NCI-H128 (cell line): ENCODE measurements at regions not wholly inside any gene's neighbourhood (a gene's known extent, or its start where the extent isn't known, plus 50 kb on each side); places are given as distances from the start of the nearest gene placed in this dataset.
"Not testable (repeated sequence)": the region's sequence is repeated elsewhere in the genome, so short reads cannot be mapped to it uniquely, and the experiment has no call there.

Experiments used
- DNase-seq: peaks from one replicate; lab custom pipeline; 2025; ENCODE audit not compliant: unreplicated experiment; lab: John Stamatoyannopoulos, UW

DNA sequence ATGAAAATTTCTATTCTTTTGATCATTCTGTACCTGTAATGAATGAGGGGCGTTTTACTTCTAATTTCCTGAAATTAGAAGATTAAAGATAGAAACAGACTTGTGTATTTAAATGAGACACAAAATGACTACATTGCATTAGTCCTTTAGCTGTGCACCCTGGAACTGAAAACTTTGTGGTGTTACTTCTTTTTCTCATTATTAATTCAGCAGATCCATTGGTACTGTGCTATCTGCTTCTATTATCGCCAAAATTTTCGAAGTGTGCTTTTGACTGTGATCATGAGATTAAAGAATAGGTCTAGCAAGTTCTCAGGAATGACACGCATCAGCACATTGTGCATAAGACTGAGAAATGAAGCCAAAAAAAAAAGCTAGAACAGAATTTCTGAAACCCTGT lies 1938.9 kb upstream of the TENM3 start:
- DNase-seq, result no peak

DNA sequence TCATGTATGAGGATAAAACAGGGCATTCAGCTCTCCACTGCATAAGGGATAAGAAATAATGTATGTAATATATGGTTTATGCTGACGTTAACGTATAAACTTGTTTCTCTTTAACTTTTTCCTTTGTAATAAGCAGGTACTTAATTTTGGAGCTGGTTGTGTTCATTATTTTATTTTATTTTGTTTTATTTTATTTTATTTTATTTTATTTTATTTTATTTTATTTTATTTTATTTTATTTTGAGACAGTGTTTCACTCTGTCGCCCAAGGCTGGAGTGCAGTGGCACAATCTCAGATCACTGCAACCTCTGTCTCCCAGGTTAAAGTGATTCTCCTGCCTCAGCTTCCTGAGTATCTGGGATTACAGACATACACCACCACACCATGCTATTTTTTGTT lies 1932.6 kb upstream of the TENM3 start:
- DNase-seq, result no peak

DNA sequence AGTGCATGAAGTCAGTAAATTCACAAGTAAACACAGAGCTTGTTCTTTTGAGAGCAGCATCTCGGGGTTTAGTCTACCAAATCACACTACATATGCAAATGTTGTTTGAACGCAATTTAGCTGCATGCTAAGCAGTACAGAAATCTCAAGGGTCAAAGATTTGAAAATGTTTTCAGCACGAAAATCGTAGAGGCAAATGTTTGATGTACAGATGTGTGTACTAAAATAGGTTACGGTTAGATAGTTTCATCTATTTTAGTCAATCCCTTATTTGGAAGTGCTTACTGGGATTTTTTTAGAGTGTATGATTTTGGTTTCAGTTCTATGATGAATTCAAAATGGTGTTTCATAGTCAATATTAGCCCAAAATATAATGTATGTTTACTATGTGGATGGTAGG lies 1928.2 kb upstream of the TENM3 start:
- no peak for DNase-seq

DNA sequence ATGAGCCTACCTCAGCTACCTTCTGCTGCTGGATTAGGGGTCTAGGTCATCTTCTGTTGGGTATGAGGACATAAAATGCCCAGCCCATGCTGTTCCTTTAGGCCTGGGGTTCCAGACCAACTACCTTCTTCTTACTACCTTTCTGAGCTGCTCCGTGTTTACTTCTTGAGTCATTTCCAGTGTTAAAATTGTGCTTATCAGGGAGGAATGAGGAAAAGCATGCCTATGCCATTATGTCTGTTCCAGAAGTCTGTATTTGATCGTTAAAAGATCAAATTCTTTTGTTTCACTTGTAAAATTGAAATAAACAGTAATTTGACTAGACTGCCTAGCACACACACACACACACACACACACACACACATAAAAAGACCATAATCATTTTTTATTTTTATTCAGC lies 1912.7 kb upstream of the TENM3 start:
- no peak for DNase-seq

DNA sequence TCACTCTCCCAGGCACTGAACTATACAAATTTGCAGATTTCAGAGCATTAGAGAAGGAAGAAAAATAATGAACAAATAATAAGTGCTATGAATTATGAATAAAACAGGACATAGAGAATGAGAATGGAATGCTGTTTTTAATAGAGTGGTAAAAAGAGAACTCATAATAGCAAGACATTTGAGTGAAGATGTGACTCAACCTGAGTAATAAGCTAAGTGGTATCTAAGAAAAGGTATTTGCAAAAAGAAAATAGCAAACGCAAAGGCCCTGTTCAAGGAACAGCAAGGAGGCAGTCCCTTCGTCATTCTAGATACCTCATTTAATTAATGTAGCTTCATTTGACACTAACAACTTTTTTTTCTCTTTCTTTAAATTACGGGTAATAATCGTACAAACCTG lies 1910.0 kb upstream of the TENM3 start:
- no peak for DNase-seq

DNA sequence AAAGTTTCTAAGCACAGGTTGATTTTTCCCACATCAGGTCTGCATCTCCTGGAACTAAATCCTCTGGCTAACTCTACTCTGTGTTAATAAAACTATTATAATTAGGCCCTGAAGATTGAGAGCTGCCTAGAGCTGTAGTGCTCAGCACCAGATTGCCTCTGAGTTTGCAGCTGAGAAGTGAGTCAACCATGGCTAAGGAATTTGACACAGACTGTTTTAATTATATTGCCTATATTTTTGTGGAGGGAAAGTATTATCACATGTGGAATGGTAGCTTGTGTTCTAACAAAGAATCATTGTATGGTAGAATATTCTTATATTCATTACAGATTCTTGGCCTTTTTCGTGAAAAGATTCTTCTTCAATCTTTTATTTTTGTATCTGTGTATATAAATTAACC lies 1907.6 kb upstream of the TENM3 start:
- DNase-seq, result no peak

DNA sequence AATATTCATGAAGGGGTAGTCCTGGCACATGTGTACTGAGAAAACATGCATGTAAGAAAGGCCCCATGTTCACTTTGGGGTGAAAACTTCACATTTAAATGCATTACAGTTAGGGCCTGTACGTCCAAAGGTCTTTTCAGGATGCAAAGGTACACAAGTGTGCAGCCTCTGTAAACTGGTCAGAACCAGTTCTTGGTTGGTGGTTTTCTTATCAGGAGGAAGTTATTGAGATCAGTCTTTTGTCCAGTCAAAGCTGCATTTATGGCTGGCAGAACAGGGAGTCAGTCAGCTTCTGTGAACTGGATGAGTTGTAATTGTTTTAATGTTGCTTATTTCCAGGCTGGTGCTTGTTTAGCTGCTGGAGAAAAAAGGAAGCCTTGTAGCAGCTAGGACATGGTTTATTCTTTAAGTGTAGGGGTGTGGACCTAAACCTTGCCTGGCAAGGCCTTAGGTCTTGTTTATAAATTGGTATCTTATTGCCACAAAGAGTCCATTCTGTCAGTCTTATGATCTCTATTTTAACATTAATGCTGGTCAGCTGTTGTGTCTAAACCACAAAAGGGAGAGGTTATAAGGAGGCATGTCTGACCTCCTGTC lies 1906.6 kb upstream of the TENM3 start:
- DNase-seq, result no peak

DNA sequence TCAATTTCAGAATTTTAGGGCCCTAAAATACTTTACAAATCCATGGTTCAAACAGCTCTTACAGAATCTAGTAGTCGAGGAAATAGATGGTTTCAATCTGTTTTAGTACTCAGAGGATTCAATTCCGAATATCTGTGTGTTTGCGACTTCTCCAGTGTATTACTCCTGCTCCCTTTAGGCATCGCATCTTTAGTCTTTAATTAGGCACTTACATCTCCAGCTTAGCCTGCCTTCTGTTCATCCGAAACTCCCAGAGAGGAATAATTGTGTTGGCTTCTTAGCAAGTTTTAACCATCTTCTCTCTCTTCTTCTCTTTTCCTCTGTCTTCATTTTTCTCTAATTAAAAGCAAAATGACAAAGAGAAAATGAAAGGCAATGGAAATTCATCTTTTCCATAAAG lies 1901.3 kb upstream of the TENM3 start:
- no peak for DNase-seq

DNA sequence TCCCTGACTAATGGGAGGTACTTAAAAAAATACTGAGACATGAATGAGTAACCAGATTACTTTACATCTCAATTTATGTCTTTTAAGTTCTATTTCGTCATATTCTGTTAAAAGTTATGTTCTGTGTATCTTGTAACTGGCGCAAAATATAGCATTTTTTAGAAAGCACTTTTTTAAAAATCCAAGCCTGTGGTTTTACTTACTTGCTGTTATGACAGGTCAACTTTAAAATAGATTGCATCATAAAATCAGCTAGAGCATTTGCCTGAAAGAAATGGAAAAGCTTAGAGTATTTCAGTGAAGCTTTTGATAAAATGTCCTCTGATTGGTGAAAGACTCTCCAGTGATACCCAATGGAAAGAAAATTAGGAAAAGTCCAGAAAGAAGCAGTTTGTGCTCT lies 1892.3 kb upstream of the TENM3 start:
- DNase-seq, result no peak

DNA sequence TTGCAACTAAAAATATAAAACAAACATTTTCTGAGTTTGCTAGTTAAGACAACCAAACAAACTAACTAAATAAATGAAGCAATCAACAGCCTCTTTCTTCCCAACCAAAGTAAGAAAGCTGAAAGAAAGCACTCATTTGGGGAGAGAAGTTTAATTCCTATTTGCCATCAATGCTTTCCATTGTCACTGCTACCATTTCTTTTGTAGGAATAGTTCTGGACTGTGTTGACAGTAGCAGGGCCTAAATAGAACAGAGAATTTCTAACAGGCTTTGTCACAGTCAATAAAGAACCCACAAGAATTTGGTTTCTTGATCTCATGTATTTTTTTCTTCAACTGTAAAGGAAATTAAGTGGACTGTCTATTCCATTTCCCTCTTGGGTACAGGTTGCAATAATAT lies 1886.4 kb upstream of the TENM3 start:
- no peak for DNase-seq

DNA sequence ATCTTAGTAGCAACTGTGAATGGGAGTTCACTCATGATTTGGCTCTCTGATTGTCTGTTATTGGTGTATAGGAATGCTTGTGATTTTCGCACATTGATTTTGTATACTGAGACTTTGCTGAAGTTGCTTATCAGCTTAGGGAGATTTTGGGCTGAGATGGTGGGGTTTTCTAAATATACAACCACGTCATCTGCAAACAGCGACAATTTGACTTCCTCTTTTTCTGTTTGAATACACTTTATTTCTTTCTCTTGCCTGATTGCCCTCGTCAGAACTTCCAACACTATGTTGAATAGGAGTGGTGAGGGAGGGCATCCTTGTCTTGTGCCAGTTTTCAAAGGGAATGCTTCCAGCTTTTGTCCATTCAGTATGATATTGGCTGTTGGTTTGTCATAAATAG lies 1883.1 kb upstream of the TENM3 start:
- not testable (repeated sequence) for DNase-seq

DNA sequence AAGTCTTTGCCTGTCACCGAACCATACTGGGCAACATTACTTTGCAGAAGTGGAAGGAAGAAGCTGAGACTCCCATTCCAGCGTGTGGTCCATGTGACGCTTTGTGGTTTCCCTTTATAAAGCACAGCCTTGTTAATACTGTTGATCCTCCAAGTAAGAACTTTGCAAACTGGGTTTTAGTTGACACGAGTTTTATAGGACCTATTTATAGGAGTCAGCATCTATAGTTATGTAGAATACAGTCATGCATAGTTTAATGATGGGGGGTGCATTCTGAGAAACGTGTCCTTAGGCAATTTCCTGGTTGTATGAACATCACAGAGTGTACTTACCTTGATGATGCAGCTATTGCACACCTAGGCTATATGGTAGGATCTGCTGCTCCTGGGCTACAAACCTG lies 1879.4 kb upstream of the TENM3 start:
- no peak for DNase-seq

DNA sequence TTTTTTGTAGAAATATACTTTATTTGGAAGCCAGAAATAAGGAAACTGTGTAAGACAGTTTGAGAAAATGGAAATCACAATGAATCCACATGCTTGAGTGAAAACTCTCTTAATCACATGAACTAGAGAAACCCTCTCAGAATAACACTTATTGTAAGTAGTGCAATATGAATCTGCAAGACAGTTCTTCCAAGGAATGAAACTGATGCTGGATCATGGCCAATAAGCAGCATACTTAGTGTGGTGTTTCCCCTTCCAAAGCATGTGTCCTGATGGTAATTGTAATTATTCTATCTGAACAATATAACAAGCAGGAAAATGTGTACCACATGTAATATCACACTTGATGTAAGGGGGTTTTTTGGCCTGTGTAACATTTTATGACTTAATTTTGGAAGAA lies 1870.5 kb upstream of the TENM3 start:
- no peak for DNase-seq

DNA sequence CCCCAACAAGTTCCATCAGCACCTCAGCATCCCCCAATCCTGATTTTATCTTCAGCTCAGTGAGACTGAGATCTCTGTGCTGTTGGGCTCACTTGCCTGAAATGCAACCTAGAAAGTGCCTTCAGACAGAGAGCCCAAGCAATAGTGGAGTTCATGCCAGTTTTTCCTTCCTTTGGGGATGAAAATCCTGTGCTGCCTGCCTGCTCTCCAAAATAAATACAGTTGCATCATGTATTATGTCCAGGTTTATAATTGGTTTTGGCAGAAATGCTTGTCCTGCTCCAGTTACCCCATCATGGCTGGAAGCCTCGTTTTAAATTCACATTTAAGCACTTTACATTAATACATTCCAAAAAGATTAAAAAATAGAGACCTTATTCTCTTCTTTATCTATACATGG lies 1865.5 kb upstream of the TENM3 start:
- no peak for DNase-seq

DNA sequence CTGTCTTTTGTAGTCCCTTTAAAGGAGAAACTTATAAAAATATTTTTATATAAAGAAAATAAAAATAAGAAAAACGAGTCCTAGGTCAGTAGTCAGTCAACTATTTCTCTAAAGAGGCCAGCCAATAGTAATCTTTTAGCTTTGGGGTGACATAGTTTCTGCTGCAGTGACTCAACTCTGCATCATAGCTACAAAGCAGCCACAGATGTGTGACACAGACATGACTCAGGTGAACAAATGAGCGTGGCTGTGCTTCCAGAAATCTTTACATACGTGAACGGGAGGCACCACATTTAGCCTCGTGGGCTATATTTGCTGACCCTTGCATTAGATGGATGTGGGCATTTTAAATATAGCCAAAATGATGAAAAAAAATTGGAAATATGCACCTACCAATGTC lies 1862.5 kb upstream of the TENM3 start:
- DNase-seq, result no peak

DNA sequence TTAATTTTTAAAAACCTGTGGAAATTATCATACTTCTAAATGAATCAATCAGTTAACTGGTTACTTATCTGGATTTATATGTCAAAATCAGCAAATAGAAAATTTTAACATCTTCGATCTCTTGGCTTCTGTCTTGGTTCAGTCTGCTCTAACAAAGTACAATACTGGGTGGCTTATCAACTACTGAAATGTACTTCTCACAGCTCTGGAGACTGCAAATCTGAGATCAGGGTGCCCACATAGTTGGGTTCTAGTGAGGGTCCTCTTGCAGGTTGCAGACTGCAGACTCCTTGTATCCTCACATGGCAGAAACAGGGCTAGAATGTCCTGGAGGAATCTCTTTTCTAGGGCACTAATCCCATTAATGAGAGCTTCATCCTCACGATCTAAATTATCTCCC lies 1851.6 kb upstream of the TENM3 start:
- DNase-seq, result no peak

DNA sequence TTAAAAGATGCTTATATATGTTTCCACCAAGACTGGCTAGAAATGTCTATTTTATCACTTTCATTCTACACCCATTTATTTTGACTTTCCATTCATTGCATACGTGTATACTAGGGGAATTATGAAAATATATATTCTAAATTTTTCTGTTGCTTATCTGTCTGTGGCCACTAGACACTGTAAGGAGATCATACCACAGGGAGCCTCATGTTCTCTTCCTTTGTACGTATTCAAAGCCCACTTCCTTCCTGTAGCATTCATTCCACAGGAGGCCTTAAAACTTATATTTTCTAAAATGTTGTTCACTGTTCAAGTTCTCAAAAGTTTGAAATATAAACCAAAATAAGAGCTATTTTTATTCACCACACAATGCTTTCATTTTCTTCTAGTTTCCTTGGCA lies 1848.9 kb upstream of the TENM3 start:
- no peak for DNase-seq

DNA sequence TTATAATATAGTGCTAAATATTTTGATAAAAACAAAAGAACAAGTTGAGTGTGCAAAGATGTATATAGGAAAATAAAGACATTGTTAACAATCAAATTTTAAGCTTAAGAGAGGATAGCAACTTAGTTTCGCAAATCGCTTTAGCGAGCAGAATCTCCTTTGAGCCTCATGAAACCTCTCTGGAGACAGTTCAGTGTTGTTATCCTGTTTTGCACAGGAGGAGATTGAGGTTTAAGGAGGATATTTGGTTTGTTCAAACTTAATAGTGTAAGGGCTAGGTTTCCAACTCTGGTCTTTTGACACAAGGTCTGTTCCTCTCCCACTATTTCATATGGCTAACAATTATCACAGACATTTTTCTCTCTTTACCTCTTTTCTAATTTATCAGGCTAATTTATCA lies 1848.5 kb upstream of the TENM3 start:
- DNase-seq, result no peak

DNA sequence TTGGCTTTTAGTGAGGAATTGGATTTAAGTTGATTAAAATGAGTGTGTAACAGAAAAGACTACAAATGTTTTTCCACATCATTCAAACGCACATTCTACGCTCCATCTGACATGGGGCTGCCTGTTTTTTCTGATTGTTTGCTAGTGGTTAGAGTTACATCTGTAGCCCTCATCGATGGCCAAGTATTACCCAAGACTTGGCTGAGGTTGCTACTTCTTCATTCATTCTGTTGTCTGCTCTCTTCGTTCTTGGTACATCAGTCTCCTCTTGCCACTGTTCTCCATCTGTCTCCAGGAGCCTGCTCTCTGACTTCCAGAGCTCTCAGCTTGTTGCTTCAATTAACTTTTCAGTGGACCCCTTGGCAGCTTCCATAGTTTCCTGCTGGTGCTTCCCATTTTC lies 1844.6 kb upstream of the TENM3 start:
- no peak for DNase-seq

DNA sequence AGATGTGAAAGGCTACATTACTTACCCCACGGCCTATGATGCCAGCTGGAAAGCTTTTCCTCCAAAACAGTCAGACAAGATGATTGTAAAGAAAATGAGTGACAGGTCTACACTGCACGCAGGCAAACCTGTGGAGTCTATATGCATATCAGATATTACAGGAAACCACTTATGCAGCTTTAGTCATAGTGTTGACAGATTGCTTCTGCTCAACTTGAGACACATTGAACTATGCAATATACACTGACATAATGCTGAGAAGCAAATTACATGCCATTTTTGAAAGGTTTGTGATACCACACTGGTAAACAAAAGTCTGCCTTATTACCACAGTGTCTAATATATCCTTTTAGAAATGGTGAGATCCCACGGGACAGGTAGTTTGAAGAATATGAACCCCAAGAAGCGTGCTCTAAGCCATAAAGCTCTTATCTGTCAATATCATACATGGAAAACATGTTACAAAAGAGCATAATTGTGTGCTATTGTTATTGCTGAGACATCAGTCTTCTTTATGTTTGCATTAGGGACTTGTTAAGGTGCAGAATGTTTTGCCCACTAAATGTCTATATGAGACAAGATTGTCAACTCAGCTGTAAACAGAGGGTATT lies 1835.8 kb upstream of the TENM3 start:
- peak; percentile 6 for DNase-seq

DNA sequence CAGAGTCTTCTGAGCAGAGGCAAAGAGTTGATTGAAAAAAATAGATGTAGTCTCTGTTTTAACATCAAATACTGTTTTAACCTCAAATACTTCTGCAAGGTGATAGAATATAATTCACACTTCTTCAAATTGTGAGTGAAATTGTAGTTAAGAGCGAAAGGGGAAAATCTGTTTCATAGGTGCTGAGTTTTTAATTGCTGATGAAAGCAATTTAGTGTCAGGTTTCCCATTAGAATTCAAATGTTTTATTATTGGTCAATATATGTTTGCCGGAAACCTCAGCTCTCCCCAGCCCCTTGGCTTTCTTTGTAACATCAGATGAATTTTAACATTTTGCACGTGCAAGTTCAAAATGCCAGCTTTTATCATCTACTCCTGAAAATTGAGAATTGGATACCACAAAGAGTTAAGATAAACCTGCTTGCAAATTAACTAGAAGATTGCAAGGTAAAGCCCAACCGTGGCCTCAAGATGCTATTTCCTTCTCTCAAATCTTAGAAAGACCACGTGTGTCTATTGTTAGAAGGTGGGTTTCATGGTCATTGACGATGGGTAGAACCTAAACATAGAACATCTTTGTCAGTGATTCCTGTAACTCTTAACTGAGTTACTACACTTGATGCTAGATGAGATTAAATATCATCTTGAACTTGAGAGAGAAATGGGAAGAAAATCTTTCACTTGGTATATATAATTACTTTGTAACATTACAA lies 1824.2 kb upstream of the TENM3 start:
- DNase-seq, result no peak

DNA sequence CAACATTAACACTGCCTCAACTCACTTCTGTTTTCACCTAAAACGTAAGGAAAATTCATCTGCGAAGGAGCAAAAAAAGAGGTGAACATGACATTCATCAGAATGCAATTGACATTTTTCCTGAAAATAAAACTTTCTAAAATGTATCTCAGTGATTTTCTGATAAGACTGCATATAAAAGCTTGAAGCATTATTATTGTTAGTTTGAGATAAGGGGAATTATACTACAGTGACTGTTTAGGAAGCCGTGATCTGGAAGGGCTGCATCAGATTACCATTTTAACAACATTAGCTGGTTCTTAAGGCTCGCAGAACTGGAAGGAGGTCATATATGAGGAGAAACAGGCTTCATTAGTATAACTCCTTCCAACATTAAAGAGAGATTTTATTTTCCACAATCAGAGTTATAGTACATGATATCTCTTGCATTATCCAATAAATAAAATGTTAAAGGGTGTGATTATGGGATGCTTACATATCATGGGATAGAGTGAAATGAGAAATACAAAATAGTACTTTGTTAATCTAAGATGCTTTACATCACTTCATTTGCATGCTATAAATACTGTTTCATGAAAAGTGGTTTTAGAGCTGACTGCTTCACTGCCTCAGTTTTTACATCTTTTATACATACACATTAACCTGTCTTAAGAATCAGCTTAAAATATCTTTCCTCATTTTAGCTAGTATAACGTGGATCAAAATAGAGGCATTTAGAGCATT lies 1820.1 kb upstream of the TENM3 start:
- no peak for DNase-seq
